ENCODE measurements at regions not wholly inside any gene's neighbourhood (a gene's known extent, or its start where the extent isn't known, plus 50 kb on each side); places are given as distances from the start of the nearest gene placed in this dataset.
"Not testable (repeated sequence)": the region's sequence is repeated elsewhere in the genome, so short reads cannot be mapped to it uniquely, and the experiment has no call there.

- POLR2A ChIA-PET (ENCODE audit: low non-redundant PET); CTCF ChIA-PET; H3K9me3 ChIP-seq (ENCODE audit: low read depth, low read length, poor library complexity, severe bottlenecking); BruUV-seq (replicated peaks); H3K27me3 ChIP-seq (replicated peaks; ENCODE audit: insufficient read depth, low read depth, low read length, poor library complexity); H3K36me3 ChIP-seq (ENCODE audit: insufficient read depth, low read length, poor library complexity, severe bottlenecking); H3K4me3 ChIP-seq (ENCODE audit: low read depth, low read length, poor library complexity, severe bottlenecking); H3K27ac ChIP-seq (ENCODE audit: low read depth, low read length, poor library complexity, severe bottlenecking); intact Hi-C loops (cut with micrococcal nuclease; ENCODE audit: unreplicated experiment); DNase-seq (ENCODE audit: low spot score); H3K4me1 ChIP-seq (ENCODE audit: insufficient read depth, low read length, poor library complexity, severe bottlenecking): not testable (repeated sequence)
Measured at GRCh38 chr16:33995821-33996372, 536.5 kb downstream of the TP53TG3F start.

GRCh38 chr16:34001184-34001583 lies 541.8 kb downstream of the TP53TG3F start:
- DNase-seq (ENCODE audit: low spot score); H3K9me3 ChIP-seq (ENCODE audit: low read depth, low read length, poor library complexity, severe bottlenecking); H3K4me3 ChIP-seq (ENCODE audit: low read depth, low read length, poor library complexity, severe bottlenecking); CTCF ChIA-PET; H3K27me3 ChIP-seq (replicated peaks; ENCODE audit: insufficient read depth, low read depth, low read length, poor library complexity); BruUV-seq (replicated peaks); POLR2A ChIA-PET (ENCODE audit: low non-redundant PET); H3K36me3 ChIP-seq (ENCODE audit: insufficient read depth, low read length, poor library complexity, severe bottlenecking); H3K4me1 ChIP-seq (ENCODE audit: insufficient read depth, low read length, poor library complexity, severe bottlenecking); intact Hi-C loops (cut with micrococcal nuclease; ENCODE audit: unreplicated experiment); H3K27ac ChIP-seq (ENCODE audit: low read depth, low read length, poor library complexity, severe bottlenecking): not testable (repeated sequence)

DNA sequence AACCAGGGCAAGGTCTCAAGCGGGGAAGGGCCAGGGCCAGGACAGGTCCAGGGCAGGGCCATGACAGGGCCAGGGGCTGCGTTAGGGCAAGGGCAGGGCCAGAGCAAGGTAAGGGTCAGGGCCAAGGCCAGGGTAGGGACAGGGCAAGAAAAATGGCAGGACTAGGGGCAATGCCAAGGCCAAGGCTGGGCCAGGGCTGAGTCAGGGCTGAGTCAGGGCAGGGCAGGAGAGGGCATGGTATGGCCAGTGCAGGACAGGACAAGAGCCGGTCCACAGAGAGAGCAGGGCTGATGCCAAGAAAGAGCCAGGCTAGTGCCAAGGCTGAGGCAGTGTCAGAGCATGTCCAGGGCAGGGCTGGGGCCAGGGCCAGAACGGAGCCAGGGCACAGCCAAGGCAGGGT lies 542.5 kb downstream of the TP53TG3F start:
- H3K9me3 ChIP-seq (ENCODE audit: low read depth, low read length, poor library complexity, severe bottlenecking); DNase-seq (ENCODE audit: low spot score); H3K4me1 ChIP-seq (ENCODE audit: insufficient read depth, low read length, poor library complexity, severe bottlenecking); H3K27ac ChIP-seq (ENCODE audit: low read depth, low read length, poor library complexity, severe bottlenecking); H3K27me3 ChIP-seq (replicated peaks; ENCODE audit: insufficient read depth, low read depth, low read length, poor library complexity); intact Hi-C loops (cut with micrococcal nuclease; ENCODE audit: unreplicated experiment); H3K36me3 ChIP-seq (ENCODE audit: insufficient read depth, low read length, poor library complexity, severe bottlenecking); POLR2A ChIA-PET (ENCODE audit: low non-redundant PET); BruUV-seq (replicated peaks); CTCF ChIA-PET; H3K4me3 ChIP-seq (ENCODE audit: low read depth, low read length, poor library complexity, severe bottlenecking): not testable (repeated sequence)

DNA sequence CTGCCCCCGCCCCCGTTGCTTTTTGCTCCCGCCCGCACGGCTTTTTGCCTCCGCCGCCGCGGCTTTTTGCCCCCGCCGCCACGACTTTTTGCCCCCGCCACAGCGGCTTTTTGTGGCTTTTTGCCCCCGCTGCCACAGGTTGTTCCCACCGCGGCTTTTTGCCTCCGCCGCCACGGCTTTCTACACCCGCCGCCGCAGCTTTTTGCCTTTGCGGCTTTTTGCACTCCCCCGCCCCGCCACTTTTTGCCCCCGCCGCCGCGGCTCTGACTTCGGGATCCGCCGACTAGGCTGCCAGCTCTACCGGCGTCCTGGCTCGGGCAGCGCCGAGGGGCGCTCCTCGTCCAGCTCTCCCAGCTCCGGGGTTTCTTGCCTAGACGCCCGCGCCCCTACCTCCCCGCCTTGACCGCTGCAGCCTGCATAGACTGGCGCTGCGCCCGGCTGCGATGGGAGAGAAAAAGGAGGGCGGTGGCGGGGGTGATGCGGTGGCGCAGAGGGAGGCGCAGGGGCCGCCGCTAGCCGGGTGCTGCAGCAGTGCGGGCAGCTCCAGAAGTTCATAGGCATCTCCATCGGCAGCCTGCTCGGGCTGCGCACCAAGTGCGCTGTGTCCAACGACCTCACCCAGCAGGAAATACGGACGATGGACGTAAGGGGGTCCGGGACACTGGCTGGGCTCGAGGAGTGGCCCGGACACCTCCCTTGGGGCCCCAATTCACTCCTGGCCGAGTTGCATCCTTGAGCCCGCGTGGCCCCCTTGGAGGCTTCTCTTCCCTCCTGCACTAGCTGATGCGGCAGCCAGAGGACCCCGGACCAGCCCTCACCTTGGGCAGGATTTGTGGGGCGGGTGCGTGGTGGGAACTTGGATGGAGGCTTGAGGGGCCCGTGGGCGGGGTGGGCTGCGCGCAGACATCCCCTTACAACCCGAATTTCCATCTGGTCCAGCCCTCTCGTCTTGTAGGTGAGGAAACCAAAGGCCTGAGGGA lies 555.7 kb downstream of the TP53TG3F start:
- H3K4me1 ChIP-seq (ENCODE audit: insufficient read depth, low read length, poor library complexity, severe bottlenecking); H3K9me3 ChIP-seq (ENCODE audit: low read depth, low read length, poor library complexity, severe bottlenecking); DNase-seq (ENCODE audit: low spot score); POLR2A ChIA-PET (ENCODE audit: low non-redundant PET); H3K4me3 ChIP-seq (ENCODE audit: low read depth, low read length, poor library complexity, severe bottlenecking); CTCF ChIA-PET; H3K27ac ChIP-seq (ENCODE audit: low read depth, low read length, poor library complexity, severe bottlenecking); H3K27me3 ChIP-seq (replicated peaks; ENCODE audit: insufficient read depth, low read depth, low read length, poor library complexity); BruUV-seq (replicated peaks); intact Hi-C loops (cut with micrococcal nuclease; ENCODE audit: unreplicated experiment); H3K36me3 ChIP-seq (ENCODE audit: insufficient read depth, low read length, poor library complexity, severe bottlenecking): not testable (repeated sequence)

- CTCF ChIA-PET; H3K27ac ChIP-seq (ENCODE audit: low read depth, low read length, poor library complexity, severe bottlenecking); H3K4me1 ChIP-seq (ENCODE audit: insufficient read depth, low read length, poor library complexity, severe bottlenecking); H3K27me3 ChIP-seq (replicated peaks; ENCODE audit: insufficient read depth, low read depth, low read length, poor library complexity); POLR2A ChIA-PET (ENCODE audit: low non-redundant PET); DNase-seq (ENCODE audit: low spot score); BruUV-seq (replicated peaks); H3K4me3 ChIP-seq (ENCODE audit: low read depth, low read length, poor library complexity, severe bottlenecking); intact Hi-C loops (cut with micrococcal nuclease; ENCODE audit: unreplicated experiment); H3K9me3 ChIP-seq (ENCODE audit: low read depth, low read length, poor library complexity, severe bottlenecking); H3K36me3 ChIP-seq (ENCODE audit: insufficient read depth, low read length, poor library complexity, severe bottlenecking): not testable (repeated sequence)
Measured at GRCh38 chr16:34018277-34018676, 558.9 kb downstream of the TP53TG3F start.

Data from A673 (cell line).